Heart left ventricle (tissue), 13 donors: ENCODE measurements at regions not wholly inside any gene's neighbourhood (a gene's known extent, or its start where the extent isn't known, plus 50 kb on each side); places are given as distances from the start of the nearest gene placed in this dataset.

ENCODE experiments used
- CTCF ChIP-seq, 12 donors: fragments of 200-600 bp; sonication (generic) in 4 of 12; IDR thresholded peaks; one replicate each; pipeline versions ENCODE4 v1.5.0 to v1.8.0; 2018 to 2022; ENCODE audit warnings: antibody characterized with exemption in 12 of 12, mild to moderate bottlenecking in 5 of 12
- POLR2A ChIP-seq, 2 donors: fragments of 450-650 bp; IDR thresholded peaks; one replicate each; pipeline ENCODE4 v1.6.1; 2017; ENCODE audit warnings: antibody characterized with exemption in 2 of 2, mild to moderate bottlenecking in 2 of 2, moderate library complexity in 2 of 2
- donor health status: ischemic (EF 13 %, LVEDD 7.1; RV severe dilation, severe dysfunction).
- donor health status: DM: no; HTN: yes; CAD: no.
- donor health status: DM: no; HTN: no; CAD: no.
- donor health status: ischemic (EF 25% LVEDD 6.9; RV normal size, moderate dysfunction).
- donor health status: ischemic (EF 25% LVEDD 5.7; RV mildly dilated, moderate dysfunction).
- donor health status: ischemic (EF 35%, LVEDD 5.7; RV mildly dilated, moderate dysfunction).
- donor health status: nonischemic (EF 11% LVEDD 7.7; RV severe dilation, severe dysfunction).
- donor health status: DM: yes; HTN: yes; CAD: no.
- donor health status: PGD.
- donor health status: ischemic (EF 29% LVEDD 5.4; RV normal size, mild dysfunction).
- donor health status: nonischemic (EF 23%, LVEDD 6.1; RV moderate dilation, normal function).

- TF ChIP-seq CTCF (IDR thresholded peaks at IDR 0.05) (no peak), POLR2A (IDR thresholded peaks at IDR 0.05) (no peak)
Measured at GRCh38 chr5:30879887-30880286, 313.6 kb upstream of the CDH6 start.
